ENCODE measurements at regions not wholly inside any gene's neighbourhood (a gene's known extent, or its start where the extent isn't known, plus 50 kb on each side); places are given as distances from the start of the nearest gene placed in this dataset.

- TF ChIP-seq HDAC6 (IDR thresholded peaks at IDR 0.05; ENCODE audit: low read depth, low read length) (no peak), KLF12 (CRISPR knock-in tag; IDR thresholded peaks at IDR 0.05; ENCODE audit: borderline replicate concordance) (no peak), YY1 (IDR thresholded peaks at IDR 0.05; ENCODE audit: insufficient read depth, insufficient replicate concordance, low read depth, low read length) (no peak), ZNF317 (CRISPR knock-in tag; IDR thresholded peaks at IDR 0.05) (0 out of 2 replicates have a peak, but pooled peaks have one; percentile 35), ZNF282 (IDR thresholded peaks at IDR 0.05; ENCODE audit: partially characterized antibody) (no peak), RFX1 (IDR thresholded peaks at IDR 0.05) (no peak), CREM (IDR thresholded peaks at IDR 0.05) (peak; percentile 69; the same call in 1 of the 2 replicates), CREM (CRISPR knock-in tag; IDR thresholded peaks at IDR 0.05) (no peak), FOXO1 (CRISPR knock-in tag; IDR thresholded peaks at IDR 0.05) (peak; percentile 76), RFXAP (CRISPR knock-in tag; IDR thresholded peaks at IDR 0.05; ENCODE audit: borderline replicate concordance) (no peak), SALL1 (CRISPR knock-in tag; IDR thresholded peaks at IDR 0.05) (no peak), ZNF709 (CRISPR knock-in tag; IDR thresholded peaks at IDR 0.05) (no peak), ARNTL (CRISPR knock-in tag; IDR thresholded peaks at IDR 0.05) (no peak), ZNF678 (CRISPR knock-in tag; IDR thresholded peaks at IDR 0.05) (no peak), UBTF (CRISPR knock-in tag; IDR thresholded peaks at IDR 0.05) (no peak), KDM3A (CRISPR knock-in tag; IDR thresholded peaks at IDR 0.05; ENCODE audit: low read depth) (no peak), ZFYVE20 (CRISPR knock-in tag; IDR thresholded peaks at IDR 0.05; ENCODE audit: borderline replicate concordance, low read depth) (no peak), GLMP (CRISPR knock-in tag; IDR thresholded peaks at IDR 0.05; ENCODE audit: borderline replicate concordance) (no peak)
- TF ChIP-seq, protein P1, sequence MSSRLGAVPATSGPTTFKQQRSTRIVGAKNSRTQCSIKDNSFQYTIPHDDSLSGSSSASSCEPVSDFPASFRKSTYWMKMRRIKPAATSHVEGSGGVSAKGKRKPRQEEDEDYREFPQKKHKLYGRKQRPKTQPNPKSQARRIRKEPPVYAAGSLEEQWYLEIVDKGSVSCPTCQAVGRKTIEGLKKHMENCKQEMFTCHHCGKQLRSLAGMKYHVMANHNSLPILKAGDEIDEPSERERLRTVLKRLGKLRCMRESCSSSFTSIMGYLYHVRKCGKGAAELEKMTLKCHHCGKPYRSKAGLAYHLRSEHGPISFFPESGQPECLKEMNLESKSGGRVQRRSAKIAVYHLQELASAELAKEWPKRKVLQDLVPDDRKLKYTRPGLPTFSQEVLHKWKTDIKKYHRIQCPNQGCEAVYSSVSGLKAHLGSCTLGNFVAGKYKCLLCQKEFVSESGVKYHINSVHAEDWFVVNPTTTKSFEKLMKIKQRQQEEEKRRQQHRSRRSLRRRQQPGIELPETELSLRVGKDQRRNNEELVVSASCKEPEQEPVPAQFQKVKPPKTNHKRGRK (CRISPR knock-in tag; IDR thresholded peaks at IDR 0.05), result no peak
- TF ChIP-seq, protein P2, sequence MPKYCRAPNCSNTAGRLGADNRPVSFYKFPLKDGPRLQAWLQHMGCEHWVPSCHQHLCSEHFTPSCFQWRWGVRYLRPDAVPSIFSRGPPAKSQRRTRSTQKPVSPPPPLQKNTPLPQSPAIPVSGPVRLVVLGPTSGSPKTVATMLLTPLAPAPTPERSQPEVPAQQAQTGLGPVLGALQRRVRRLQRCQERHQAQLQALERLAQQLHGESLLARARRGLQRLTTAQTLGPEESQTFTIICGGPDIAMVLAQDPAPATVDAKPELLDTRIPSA (CRISPR knock-in tag; IDR thresholded peaks at IDR 0.05; ENCODE audit: borderline replicate concordance), result no peak
- TF ChIP-seq, protein P3, sequence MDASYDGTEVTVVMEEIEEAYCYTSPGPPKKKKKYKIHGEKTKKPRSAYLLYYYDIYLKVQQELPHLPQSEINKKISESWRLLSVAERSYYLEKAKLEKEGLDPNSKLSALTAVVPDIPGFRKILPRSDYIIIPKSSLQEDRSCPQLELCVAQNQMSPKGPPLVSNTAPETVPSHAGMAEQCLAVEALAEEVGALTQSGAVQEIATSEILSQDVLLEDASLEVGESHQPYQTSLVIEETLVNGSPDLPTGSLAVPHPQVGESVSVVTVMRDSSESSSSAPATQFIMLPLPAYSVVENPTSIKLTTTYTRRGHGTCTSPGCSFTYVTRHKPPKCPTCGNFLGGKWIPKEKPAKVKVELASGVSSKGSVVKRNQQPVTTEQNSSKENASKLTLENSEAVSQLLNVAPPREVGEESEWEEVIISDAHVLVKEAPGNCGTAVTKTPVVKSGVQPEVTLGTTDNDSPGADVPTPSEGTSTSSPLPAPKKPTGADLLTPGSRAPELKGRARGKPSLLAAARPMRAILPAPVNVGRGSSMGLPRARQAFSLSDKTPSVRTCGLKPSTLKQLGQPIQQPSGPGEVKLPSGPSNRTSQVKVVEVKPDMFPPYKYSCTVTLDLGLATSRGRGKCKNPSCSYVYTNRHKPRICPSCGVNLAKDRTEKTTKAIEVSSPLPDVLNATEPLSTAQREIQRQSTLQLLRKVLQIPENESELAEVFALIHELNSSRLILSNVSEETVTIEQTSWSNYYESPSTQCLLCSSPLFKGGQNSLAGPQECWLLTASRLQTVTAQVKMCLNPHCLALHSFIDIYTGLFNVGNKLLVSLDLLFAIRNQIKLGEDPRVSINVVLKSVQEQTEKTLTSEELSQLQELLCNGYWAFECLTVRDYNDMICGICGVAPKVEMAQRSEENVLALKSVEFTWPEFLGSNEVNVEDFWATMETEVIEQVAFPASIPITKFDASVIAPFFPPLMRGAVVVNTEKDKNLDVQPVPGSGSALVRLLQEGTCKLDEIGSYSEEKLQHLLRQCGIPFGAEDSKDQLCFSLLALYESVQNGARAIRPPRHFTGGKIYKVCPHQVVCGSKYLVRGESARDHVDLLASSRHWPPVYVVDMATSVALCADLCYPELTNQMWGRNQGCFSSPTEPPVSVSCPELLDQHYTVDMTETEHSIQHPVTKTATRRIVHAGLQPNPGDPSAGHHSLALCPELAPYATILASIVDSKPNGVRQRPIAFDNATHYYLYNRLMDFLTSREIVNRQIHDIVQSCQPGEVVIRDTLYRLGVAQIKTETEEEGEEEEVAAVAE (CRISPR knock-in tag; IDR thresholded peaks at IDR 0.05; ENCODE audit: borderline replicate concordance), result no peak
Observed at GRCh38 chr9:115495052-115495635, 377.2 kb upstream of the TNC start (continued).
